Colonic mucosa (tissue), 4 donors: ENCODE measurements at regions not wholly inside any gene's neighbourhood (a gene's known extent, or its start where the extent isn't known, plus 50 kb on each side); places are given as distances from the start of the nearest gene placed in this dataset.

Experiments used
- DNase-seq: peaks from one replicate; pipeline ENCODE4 v3.0.0-alpha.2; 2020
- H3K27ac ChIP-seq: fragments of 200-600 bp; one replicate; pipeline ENCODE4 v1.8.0; 2021
- H3K27me3 ChIP-seq: fragments of 200-600 bp; one replicate; pipeline ENCODE4 v1.8.0; 2021
- H3K36me3 ChIP-seq: fragments of 200-600 bp; one replicate; pipeline ENCODE4 v1.8.0; 2021
- H3K4me1 ChIP-seq: fragments of 200-600 bp; one replicate; pipeline ENCODE4 v1.8.0; 2021; ENCODE audit warnings: mild to moderate bottlenecking
- H3K4me3 ChIP-seq: fragments of 200-600 bp; one replicate; pipeline ENCODE4 v1.8.0; 2021
- H3K9ac ChIP-seq, 2 donors: one replicate each; pipeline ENCODE4 v1.7.0; 2013; ENCODE audit warnings: control low read depth in 2 of 2, low read depth in 2 of 2, low read length in 2 of 2
- H3K9me3 ChIP-seq: fragments of 200-600 bp; one replicate; pipeline ENCODE4 v1.8.0; 2021
- intact Hi-C: fragments of 100-400 bp; cut with DNase I; formaldehyde crosslinking; loops from one replicate; pipeline ENCODE4 v1.14.1; 2022
- TF ChIP-seq, protein P1 (sequence below): fragments of 200-600 bp; IDR thresholded peaks from one replicate; pipeline ENCODE4 v1.8.0; 2022; ENCODE audit warnings: antibody characterized with exemption, mild to moderate bottlenecking
- donor health status: healthy.
- donor health status: DM: no; HTN: no; CAD: no.
- donor health status: DM: no; HTN: no; CAD: no.

DNA sequence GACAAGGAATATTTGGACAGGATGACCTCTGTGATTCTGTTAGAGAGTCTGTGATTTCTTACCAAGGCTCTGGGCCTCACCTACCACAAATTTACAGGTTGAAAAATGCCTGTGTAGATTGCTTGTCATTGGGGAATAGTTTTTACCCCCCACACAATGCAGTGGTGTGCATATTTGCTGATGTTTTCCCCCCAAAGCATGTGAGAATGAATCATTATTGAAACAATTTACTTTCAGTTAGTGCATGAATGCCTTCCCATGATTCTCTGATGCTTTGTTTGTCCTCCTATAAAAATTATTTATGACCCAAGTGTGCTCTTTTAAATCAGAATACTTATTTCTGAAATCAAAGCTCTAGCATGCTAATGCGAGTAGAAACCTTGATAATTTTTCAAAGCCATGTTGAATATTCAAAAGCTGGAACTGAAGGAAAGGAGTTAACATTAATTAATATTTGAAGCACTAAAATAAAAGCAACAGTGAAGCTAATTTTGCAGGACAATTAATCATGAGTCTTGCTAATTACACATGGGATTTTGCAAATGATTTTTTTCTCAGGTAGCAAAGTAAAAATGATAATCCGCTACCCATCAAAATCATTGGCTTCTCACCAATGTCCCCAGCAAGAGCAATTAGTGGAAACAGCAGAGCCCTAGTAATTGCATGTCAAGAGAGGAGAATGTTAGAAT is 361.2 kb upstream of the HNRNPA3 start:
- H3K4me3 ChIP-seq: no peak overlapping the region
- no peak overlapping the region for H3K9ac ChIP-seq
- TF ChIP-seq, protein P1, sequence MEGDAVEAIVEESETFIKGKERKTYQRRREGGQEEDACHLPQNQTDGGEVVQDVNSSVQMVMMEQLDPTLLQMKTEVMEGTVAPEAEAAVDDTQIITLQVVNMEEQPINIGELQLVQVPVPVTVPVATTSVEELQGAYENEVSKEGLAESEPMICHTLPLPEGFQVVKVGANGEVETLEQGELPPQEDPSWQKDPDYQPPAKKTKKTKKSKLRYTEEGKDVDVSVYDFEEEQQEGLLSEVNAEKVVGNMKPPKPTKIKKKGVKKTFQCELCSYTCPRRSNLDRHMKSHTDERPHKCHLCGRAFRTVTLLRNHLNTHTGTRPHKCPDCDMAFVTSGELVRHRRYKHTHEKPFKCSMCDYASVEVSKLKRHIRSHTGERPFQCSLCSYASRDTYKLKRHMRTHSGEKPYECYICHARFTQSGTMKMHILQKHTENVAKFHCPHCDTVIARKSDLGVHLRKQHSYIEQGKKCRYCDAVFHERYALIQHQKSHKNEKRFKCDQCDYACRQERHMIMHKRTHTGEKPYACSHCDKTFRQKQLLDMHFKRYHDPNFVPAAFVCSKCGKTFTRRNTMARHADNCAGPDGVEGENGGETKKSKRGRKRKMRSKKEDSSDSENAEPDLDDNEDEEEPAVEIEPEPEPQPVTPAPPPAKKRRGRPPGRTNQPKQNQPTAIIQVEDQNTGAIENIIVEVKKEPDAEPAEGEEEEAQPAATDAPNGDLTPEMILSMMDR: no peak
- H3K36me3 ChIP-seq: no peaks in the 10 kb centered on the region
- H3K4me1 ChIP-seq: no peaks in the 10 kb centered on the region
- H3K27ac ChIP-seq: no peak overlapping the region
- intact Hi-C loops: no loop called here
- H3K27me3 ChIP-seq: no peaks in the 10 kb centered on the region
- H3K9me3 ChIP-seq: no peaks in the 10 kb centered on the region
- DNase-seq: no peak

- Histone ChIP-seq H3K9me3 (no peaks in the 10 kb centered on the region), H3K27me3 (no peaks in the 10 kb centered on the region), H3K36me3 (no peaks in the 10 kb centered on the region), H3K4me1 (no peaks in the 10 kb centered on the region), H3K9ac (no peak overlapping the region), H3K27ac (no peak overlapping the region), H3K4me3 (no peak overlapping the region)
- DNase-seq: no peak
- intact Hi-C loops: no loop called here
- TF ChIP-seq, protein P1: no peak
Measured at GRCh38 chr2:176851889-176852483, 360.6 kb upstream of the HNRNPA3 start.

- no peak overlapping the region for H3K27ac ChIP-seq
- no peaks in the 10 kb centered on the region for H3K36me3 ChIP-seq
- TF ChIP-seq, protein P1: no peak
- intact Hi-C loops: no loop called here
- DNase-seq: no peak
- H3K9ac ChIP-seq: no peak overlapping the region
- no peaks in the 10 kb centered on the region for H3K9me3 ChIP-seq
- H3K27me3 ChIP-seq: no peaks in the 10 kb centered on the region
- H3K4me1 ChIP-seq: no peaks in the 10 kb centered on the region
- no peak overlapping the region for H3K4me3 ChIP-seq
Measured at GRCh38 chr2:176852667-176853066, 359.9 kb upstream of the HNRNPA3 start.

DNA sequence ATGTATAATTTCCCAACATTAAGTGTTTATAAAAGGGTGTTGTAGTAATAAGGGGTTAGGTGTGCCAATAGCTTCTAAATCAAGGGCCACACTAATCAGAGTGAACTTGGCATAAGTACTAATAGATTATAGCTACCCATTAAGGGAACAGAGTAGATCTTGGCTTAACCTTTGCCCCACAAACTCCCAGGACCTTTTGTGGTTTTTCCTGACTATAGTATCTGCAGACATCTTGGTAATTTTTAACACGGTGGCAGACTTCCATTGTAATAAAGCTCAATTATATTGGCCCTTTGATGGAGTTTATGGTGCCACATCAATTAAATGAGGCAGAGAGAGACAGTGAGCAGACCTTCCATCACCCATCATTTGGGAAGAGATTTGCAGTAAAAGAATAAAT is 358.5 kb upstream of the HNRNPA3 start:
- no peaks in the 10 kb centered on the region for H3K36me3 ChIP-seq
- intact Hi-C loops: no loop called here
- no peak overlapping the region for H3K4me3 ChIP-seq
- H3K4me1 ChIP-seq: no peaks in the 10 kb centered on the region
- H3K27me3 ChIP-seq: no peaks in the 10 kb centered on the region
- peak; percentile 24 for DNase-seq
- H3K9ac ChIP-seq: no peak overlapping the region
- TF ChIP-seq, protein P1: no peak
- no peak overlapping the region for H3K27ac ChIP-seq
- H3K9me3 ChIP-seq: no peaks in the 10 kb centered on the region

GRCh38 chr2:176854878-176855277 is 357.7 kb upstream of the HNRNPA3 start:
- TF ChIP-seq, protein P1: no peak
- Histone ChIP-seq H3K36me3 (no peaks in the 10 kb centered on the region), H3K4me1 (no peaks in the 10 kb centered on the region), H3K9ac (no peak overlapping the region), H3K27me3 (no peaks in the 10 kb centered on the region), H3K27ac (no peak overlapping the region), H3K4me3 (no peak overlapping the region), H3K9me3 (no peaks in the 10 kb centered on the region)
- intact Hi-C loops: no loop called here
- DNase-seq: no peak
